OCI-LY1 (cell line): ENCODE measurements at regions not wholly inside any gene's neighbourhood (a gene's known extent, or its start where the extent isn't known, plus 50 kb on each side); places are given as distances from the start of the nearest gene placed in this dataset.

Experiments
- H2AFZ ChIP-seq: fragments of 200-600 bp; sonication (generic), shearing (Covaris generic); 2 replicates; pipeline ENCODE4 v1.6.0; 2014; ENCODE audit warnings: antibody characterized with exemption, mild to moderate bottlenecking, low read length
- H3F3A ChIP-seq: fragments of 200-600 bp; sonication (generic), shearing (Covaris generic); 2 replicates; pipeline ENCODE4 v1.6.0; 2014; ENCODE audit warnings: mild to moderate bottlenecking, antibody characterized with exemption, low read length, moderate library complexity; ENCODE audit not compliant: insufficient read depth
- H3K27ac ChIP-seq: fragments of 200-600 bp; sonication (generic); 2 replicates; pipeline ENCODE4 v1.5.1; 2014; ENCODE audit warnings: low read length, mixed run types, mild to moderate bottlenecking, low read depth; ENCODE audit not compliant: poor library complexity, severe bottlenecking
- H3K27me3 ChIP-seq: fragments of 200-600 bp; sonication (generic); 2 replicates; pipeline ENCODE4 v1.6.0; 2014; ENCODE audit warnings: antibody characterized with exemption, mild to moderate bottlenecking, low read length, moderate library complexity; ENCODE audit not compliant: insufficient read depth
- H3K36me3 ChIP-seq: fragments of 200-600 bp; sonication (generic); 2 replicates; pipeline ENCODE4 v1.6.1; 2014; ENCODE audit warnings: mild to moderate bottlenecking, antibody characterized with exemption, low read length, moderate library complexity, mixed read lengths; ENCODE audit not compliant: insufficient read depth
- H3K4me1 ChIP-seq: fragments of 200-600 bp; sonication (generic); 2 replicates; pipeline ENCODE4 v1.5.1; 2014; ENCODE audit warnings: mild to moderate bottlenecking, low read length, moderate library complexity; ENCODE audit not compliant: insufficient read depth, severe bottlenecking
- H3K4me2 ChIP-seq: fragments of 200-600 bp; sonication (generic), shearing (Covaris generic); 2 replicates; pipeline ENCODE4 v1.6.1; 2014; ENCODE audit warnings: low read length
- H3K4me3 ChIP-seq: fragments of 200-600 bp; sonication (generic); 2 replicates; pipeline ENCODE4 v1.5.1; 2014; ENCODE audit warnings: low read length, low read depth, mild to moderate bottlenecking, mixed read lengths; ENCODE audit not compliant: poor library complexity, severe bottlenecking
- H3K79me2 ChIP-seq: fragments of 200-600 bp; shearing (Covaris generic); 2 replicates; pipeline ENCODE4 v1.6.1; 2016; ENCODE audit warnings: mixed run types, low read length, mixed read lengths; ENCODE audit not compliant: insufficient read depth
- H3K9ac ChIP-seq: fragments of 200-600 bp; sonication (generic), shearing (Covaris generic); 2 replicates; pipeline ENCODE4 v1.6.1; 2014; ENCODE audit warnings: mild to moderate bottlenecking, low read length, mixed read lengths
- H3K9me2 ChIP-seq: fragments of 200-600 bp; sonication (generic), shearing (Covaris generic); 2 replicates; pipeline ENCODE4 v1.6.1; 2014; ENCODE audit warnings: low read depth, mild to moderate bottlenecking, low read length, mixed read lengths
- H3K9me3 ChIP-seq: fragments of 200-600 bp; shearing (Covaris generic); 2 replicates; pipeline ENCODE4 v1.6.1; 2014; ENCODE audit warnings: low read length, mixed read lengths
- H4K20me1 ChIP-seq: fragments of 200-600 bp; sonication (generic), shearing (Covaris generic); 2 replicates; pipeline ENCODE4 v1.6.0; 2016; ENCODE audit warnings: mild to moderate bottlenecking, low read length; ENCODE audit not compliant: insufficient read depth
- EZH2 ChIP-seq: fragments of 200-600 bp; sonication (generic), shearing (Covaris generic); IDR thresholded peaks from 2 replicates; pipeline ENCODE4 v1.8.0; 2017; ENCODE audit warnings: borderline replicate concordance, mixed run types, mild to moderate bottlenecking, antibody characterized with exemption, low read length, moderate library complexity, mixed read lengths
- TF ChIP-seq, protein P1 (sequence below): fragments of 200-600 bp; sonication (generic), shearing (Covaris generic); IDR thresholded peaks from 2 replicates; pipeline ENCODE4 v1.5.1; 2017; ENCODE audit warnings: mild to moderate bottlenecking, antibody characterized with exemption, low read length, moderate library complexity, mixed read lengths

DNA sequence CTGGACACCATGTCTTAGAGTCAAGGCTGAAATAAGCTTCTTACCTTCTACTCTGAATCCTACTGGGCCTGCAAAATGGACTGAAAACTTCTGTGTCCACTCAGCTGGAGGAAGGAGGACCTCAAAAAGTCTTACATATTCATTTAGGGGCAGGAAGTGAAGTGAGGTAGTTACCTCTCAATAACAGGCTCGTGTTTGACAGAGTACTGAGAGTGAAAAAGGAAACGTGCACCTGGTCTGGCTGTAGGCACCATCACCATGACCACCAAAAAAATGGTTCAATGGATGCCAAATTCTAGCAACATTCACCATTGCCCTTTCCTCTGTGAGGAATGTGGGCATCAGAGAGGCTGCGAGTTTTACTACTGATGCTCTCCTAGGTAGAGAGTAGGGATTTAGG is 176.2 kb downstream of the RFC3 start:
- Histone ChIP-seq H3K9me3 (no peaks in the 10 kb centered on the region), H3K4me3 (peak overlapping the region; percentile 43), H3F3A (no peaks in the 10 kb centered on the region), H3K79me2 (no peaks in the 10 kb centered on the region), H3K9ac (no peak overlapping the region), H3K27me3 (no peaks in the 10 kb centered on the region), H3K4me1 (peaks cover 42% of the 10 kb centered on the region), H3K4me2 (peak overlapping the region; percentile 68; the same call in 1 of the 2 replicates), H3K9me2 (no peaks in the 10 kb centered on the region), H2AFZ (no peak overlapping the region), H3K36me3 (no peaks in the 10 kb centered on the region), H3K27ac (peak overlapping the region; percentile 91), H4K20me1 (no peaks in the 10 kb centered on the region)
- no peak for TF ChIP-seq EZH2
- TF ChIP-seq, protein P1, sequence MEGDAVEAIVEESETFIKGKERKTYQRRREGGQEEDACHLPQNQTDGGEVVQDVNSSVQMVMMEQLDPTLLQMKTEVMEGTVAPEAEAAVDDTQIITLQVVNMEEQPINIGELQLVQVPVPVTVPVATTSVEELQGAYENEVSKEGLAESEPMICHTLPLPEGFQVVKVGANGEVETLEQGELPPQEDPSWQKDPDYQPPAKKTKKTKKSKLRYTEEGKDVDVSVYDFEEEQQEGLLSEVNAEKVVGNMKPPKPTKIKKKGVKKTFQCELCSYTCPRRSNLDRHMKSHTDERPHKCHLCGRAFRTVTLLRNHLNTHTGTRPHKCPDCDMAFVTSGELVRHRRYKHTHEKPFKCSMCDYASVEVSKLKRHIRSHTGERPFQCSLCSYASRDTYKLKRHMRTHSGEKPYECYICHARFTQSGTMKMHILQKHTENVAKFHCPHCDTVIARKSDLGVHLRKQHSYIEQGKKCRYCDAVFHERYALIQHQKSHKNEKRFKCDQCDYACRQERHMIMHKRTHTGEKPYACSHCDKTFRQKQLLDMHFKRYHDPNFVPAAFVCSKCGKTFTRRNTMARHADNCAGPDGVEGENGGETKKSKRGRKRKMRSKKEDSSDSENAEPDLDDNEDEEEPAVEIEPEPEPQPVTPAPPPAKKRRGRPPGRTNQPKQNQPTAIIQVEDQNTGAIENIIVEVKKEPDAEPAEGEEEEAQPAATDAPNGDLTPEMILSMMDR, result no peak

DNA sequence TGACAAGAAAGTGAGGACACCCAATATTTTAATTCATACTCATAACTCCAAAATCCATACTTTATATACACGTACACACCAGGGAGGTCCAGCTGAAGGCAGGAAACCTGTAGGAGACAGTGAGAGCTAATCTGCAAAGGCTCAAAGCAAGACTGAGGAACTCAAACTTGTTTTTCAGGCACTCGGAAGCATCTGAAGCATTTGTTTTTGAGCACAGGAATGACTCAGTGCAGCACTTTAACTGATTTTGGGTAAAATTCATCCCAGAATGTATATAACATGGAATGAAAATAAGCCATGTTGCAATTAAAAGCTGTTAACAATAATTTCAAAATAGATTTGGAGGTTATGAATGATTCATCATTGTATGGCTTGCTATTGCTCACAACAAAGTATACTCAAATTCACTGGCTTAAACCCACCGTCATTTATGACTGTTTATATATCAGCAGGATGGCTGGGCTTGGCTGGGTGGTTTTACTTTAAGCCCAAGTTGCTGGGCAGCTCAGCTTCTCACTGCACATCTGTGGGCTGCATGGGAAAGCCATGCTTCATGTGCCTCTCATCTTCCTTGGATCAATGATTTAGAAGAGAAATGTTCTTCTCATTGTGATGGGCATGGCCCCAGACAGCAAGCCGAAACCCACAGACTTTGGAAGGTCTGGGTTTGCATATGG is 177.0 kb downstream of the RFC3 start:
- Histone ChIP-seq H2AFZ (no peak overlapping the region), H3F3A (no peaks in the 10 kb centered on the region), H3K9ac (no peak overlapping the region), H3K27me3 (no peaks in the 10 kb centered on the region), H3K27ac (peak overlapping the region; percentile 91), H3K9me3 (no peaks in the 10 kb centered on the region), H3K9me2 (no peaks in the 10 kb centered on the region), H3K4me3 (no peak overlapping the region), H3K4me2 (no peak overlapping the region), H3K4me1 (peaks cover 47% of the 10 kb centered on the region), H3K79me2 (no peaks in the 10 kb centered on the region), H4K20me1 (no peaks in the 10 kb centered on the region), H3K36me3 (no peaks in the 10 kb centered on the region)
- TF ChIP-seq, protein P1, result no peak
- TF ChIP-seq EZH2, result no peak

DNA sequence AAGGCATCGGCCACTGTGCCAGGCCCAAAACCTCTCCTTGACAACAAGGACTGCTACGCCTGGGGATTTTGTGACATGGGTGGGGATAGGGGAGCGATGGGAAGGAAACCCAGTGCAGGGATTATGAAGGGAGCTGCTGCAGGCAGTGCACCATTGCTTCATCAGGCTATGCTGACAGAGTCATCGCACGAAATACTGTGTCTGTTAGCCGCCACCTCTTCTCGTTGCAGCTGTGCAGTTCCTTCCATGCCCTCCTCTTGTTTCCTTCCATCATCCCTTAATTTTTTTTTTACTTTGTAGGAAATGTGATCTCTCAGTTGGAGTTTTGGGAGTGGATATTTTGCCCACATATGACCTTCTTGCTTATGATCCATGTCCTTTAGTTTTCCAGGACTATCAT is 178.7 kb downstream of the RFC3 start:
- H4K20me1 ChIP-seq, result no peaks in the 10 kb centered on the region
- H3F3A ChIP-seq, result no peaks in the 10 kb centered on the region
- no peak overlapping the region for H3K4me2 ChIP-seq
- peaks cover 48% of the 10 kb centered on the region for H3K4me1 ChIP-seq
- H3K9me2 ChIP-seq, result no peaks in the 10 kb centered on the region
- TF ChIP-seq, protein P1, result no peak
- no peak for TF ChIP-seq EZH2
- H3K36me3 ChIP-seq, result no peaks in the 10 kb centered on the region
- no peak overlapping the region for H3K4me3 ChIP-seq
- no peak overlapping the region for H3K9ac ChIP-seq
- H3K27me3 ChIP-seq, result no peaks in the 10 kb centered on the region
- H3K27ac ChIP-seq, result no peak overlapping the region
- no peaks in the 10 kb centered on the region for H3K79me2 ChIP-seq
- H2AFZ ChIP-seq, result no peak overlapping the region
- no peaks in the 10 kb centered on the region for H3K9me3 ChIP-seq
